Naive B cell (primary cell): ENCODE measurements at regions not wholly inside any gene's neighbourhood (a gene's known extent, or its start where the extent isn't known, plus 50 kb on each side); places are given as distances from the start of the nearest gene placed in this dataset.
A peak's percentile ranks its signal among the peaks of the same experiment; 100 is the strongest.
"Not testable (repeated sequence)": the region's sequence is repeated elsewhere in the genome, so short reads cannot be mapped to it uniquely, and the experiment has no call there.

Experiments
- ATAC-seq, 2 donors: fragments of 150-1000 bp; cut with Tn5 transposase; 2 replicates each; pipeline ENCODE4 v1.10.0; 2021; ENCODE audit warnings: low read depth in 2 of 2, mild to moderate bottlenecking in 2 of 2, moderate library complexity in 2 of 2
- DNase-seq: peaks from one replicate; pipeline ENCODE4 v3.0.0; 2022
- H3K27ac Mint-ChIP-seq, 6 donors: one replicate each; pipeline ENCODE4 v1.8.0; 2020 to 2022; ENCODE audit warnings: mild to moderate bottlenecking in 6 of 6, mixed read lengths in 6 of 6, moderate library complexity in 5 of 6, inconsistent platforms in 2 of 6
- H3K27me3 Mint-ChIP-seq, 3 donors: one replicate each; pipeline ENCODE4 v1.8.0; 2021 to 2022; ENCODE audit warnings: mixed read lengths in 3 of 3, mild to moderate bottlenecking in 1 of 3
- H3K36me3 Mint-ChIP-seq, 2 donors: one replicate each; pipeline ENCODE4 v1.8.0; 2020 to 2022; ENCODE audit warnings: mixed read lengths in 2 of 2, inconsistent platforms in 1 of 2, mild to moderate bottlenecking in 1 of 2
- H3K4me1 Mint-ChIP-seq, 3 donors: one replicate each; pipeline ENCODE4 v1.8.0; 2020 to 2022; ENCODE audit warnings: mixed read lengths in 3 of 3, inconsistent platforms in 1 of 3, mild to moderate bottlenecking in 1 of 3, moderate library complexity in 1 of 3
- H3K4me3 Mint-ChIP-seq, 8 donors: one replicate each; pipeline ENCODE4 v1.8.0; 2020 to 2022; ENCODE audit warnings: mild to moderate bottlenecking in 8 of 8, mixed read lengths in 8 of 8, moderate library complexity in 8 of 8, inconsistent platforms in 2 of 8
- H3K9me3 Mint-ChIP-seq, 7 donors: one replicate each; pipeline ENCODE4 v1.8.0; 2020 to 2022; ENCODE audit warnings: mixed read lengths in 7 of 7, mild to moderate bottlenecking in 5 of 7, inconsistent platforms in 2 of 7, moderate library complexity in 1 of 7

DNA sequence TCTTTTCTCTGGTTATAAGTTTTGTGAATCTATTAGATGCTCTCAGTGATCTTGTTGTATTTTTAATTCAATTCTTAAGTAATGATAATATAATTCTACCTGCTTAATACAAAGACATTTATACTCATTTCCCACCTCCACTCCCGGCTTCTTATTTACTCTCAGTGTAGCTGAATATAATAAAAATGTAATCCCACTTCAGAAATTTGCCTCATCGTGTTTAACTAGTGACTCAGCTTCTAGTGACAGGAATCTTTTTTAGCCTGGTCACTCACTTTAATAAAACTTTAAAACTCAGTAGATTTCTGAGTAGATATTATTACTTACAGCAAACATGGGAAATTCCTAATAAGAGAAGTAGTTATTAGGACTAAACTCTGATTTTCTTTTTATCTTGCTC is 1506.2 kb upstream of the LRRTM3 start:
- Mint-ChIP-seq H3K27ac (no peak overlapping the region), H3K9me3 (peaks cover 0 to 15% (median 3%) of the 10 kb centered on the region in 7 donors), H3K36me3 (no peaks in the 10 kb centered on the region), H3K4me3 (no peak overlapping the region), H3K27me3 (no peaks in the 10 kb centered on the region), H3K4me1 (no peaks in the 10 kb centered on the region)
- DNase-seq (no peak), ATAC-seq (no peak)

DNA sequence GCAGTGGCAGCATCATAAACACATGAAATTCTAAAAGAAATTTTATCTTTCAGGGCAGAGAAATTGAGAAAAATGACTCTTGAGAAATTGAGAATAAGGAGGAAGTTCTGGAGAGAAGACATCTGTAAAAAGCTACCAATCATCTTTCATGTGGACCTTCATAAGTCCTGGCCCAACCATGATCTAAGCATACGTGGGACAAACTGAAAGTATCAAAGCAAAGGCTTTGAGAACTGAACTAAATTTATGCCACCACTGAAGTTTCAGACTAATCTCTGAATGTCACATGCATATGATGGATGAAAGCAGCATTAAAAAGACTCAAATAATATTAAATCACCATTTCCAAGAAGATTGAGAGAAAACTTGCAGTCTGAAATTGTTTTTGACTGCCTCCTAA is 1502.8 kb upstream of the LRRTM3 start:
- no peak overlapping the region for H3K4me3 Mint-ChIP-seq
- H3K36me3 Mint-ChIP-seq = no peaks in the 10 kb centered on the region
- no peak for DNase-seq
- no peak overlapping the region for H3K27ac Mint-ChIP-seq
- ATAC-seq = no peak
- peaks cover 0 to 9% (median 3%) of the 10 kb centered on the region in 7 donors for H3K9me3 Mint-ChIP-seq
- H3K4me1 Mint-ChIP-seq = no peaks in the 10 kb centered on the region
- no peaks in the 10 kb centered on the region for H3K27me3 Mint-ChIP-seq

DNA sequence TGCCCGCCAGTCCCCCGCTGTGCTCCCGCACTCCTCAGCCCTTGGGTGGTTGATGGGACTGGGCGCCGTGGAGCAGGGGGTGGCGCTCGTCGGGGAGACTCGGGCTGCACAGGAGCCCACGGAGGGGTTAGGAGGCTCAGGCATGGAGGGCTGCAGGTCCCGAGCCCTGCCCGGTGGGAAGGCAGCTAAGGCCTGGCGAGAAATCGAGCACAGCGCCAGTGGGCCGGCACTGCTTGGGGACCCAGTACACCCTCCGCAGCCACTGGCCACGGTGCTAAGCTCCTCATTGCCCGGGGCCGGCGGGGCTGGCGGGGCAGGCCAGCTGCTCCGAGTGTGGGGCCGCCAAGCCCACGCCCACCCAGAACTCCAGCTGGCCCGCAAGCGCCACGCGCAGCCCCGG is 1496.5 kb upstream of the LRRTM3 start:
- H3K27me3 Mint-ChIP-seq, H3K27ac Mint-ChIP-seq, ATAC-seq, H3K36me3 Mint-ChIP-seq, H3K4me3 Mint-ChIP-seq, DNase-seq, H3K4me1 Mint-ChIP-seq: not testable (repeated sequence)
- peaks cover 0 to 10% (median 6%) of the 10 kb centered on the region in 7 donors for H3K9me3 Mint-ChIP-seq

DNA sequence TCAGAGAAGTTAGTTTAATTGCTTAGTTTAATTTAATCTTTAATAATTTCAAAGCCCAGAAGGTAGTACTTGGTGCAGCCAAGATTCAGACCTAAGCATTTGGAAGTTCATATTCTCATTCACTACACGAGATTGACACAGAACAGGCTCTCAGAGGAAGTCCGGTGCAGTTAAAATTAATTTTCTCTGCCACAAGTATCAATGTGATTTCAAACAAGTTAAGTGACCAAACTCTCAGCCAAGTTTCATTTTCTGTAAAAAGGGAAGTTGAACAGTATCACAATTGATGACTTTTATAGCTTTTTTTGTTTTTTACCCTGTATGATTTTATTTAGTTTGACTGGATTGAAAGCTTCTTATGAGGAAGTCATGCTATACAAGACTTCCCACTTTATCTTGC is 1494.9 kb upstream of the LRRTM3 start:
- no peak overlapping the region for H3K27ac Mint-ChIP-seq
- DNase-seq = no peak
- no peak for ATAC-seq
- H3K36me3 Mint-ChIP-seq = no peaks in the 10 kb centered on the region
- H3K27me3 Mint-ChIP-seq = no peaks in the 10 kb centered on the region
- no peaks in the 10 kb centered on the region for H3K4me1 Mint-ChIP-seq
- H3K9me3 Mint-ChIP-seq = peaks cover 0 to 10% (median 4%) of the 10 kb centered on the region in 7 donors
- no peak overlapping the region for H3K4me3 Mint-ChIP-seq

DNA sequence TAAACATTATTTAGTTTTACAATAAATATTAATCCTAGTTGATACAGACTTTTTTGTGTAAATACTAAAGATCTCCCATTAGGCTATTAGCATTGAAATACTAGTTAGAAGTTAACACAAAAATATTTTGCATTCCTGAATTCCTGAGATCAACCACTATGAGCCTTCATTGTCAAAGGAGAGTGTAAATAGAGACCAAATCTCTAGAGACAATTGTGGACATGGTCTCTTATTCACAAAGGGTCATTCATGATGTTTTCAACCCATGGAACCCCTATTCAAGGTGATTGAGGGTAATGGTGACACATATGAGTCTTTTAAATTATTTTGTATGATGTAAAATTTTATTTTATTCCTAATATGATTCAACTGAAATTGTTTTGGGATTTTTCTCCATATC is 1454.8 kb upstream of the LRRTM3 start:
- Mint-ChIP-seq H3K9me3 (peaks cover 0 to 11% (median 3%) of the 10 kb centered on the region in 7 donors), H3K4me3 (no peak overlapping the region), H3K4me1 (no peaks in the 10 kb centered on the region), H3K27me3 (no peaks in the 10 kb centered on the region), H3K36me3 (no peaks in the 10 kb centered on the region), H3K27ac (no peak overlapping the region)
- DNase-seq (no peak), ATAC-seq (no peak)

DNA sequence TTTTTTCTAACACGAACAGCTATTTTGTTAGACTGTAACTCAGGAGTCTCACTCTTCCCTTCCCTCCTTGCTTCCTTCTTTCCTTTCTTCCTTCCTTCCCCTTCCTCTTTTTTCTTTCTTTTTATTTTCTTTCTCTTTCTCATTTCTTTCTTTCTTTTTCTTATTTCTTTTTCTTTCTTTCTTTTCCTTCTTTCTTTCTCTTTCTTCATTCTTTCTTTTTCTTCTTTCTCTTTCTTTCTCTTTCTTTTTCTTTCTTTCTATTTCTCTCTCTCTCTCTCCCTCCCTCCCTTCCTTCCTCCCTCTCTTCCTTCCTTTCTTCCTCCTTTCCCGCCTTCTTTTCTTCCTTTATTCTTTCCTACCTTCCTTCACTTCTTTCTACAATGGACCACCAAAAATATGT is 1443.0 kb upstream of the LRRTM3 start:
- no peaks in the 10 kb centered on the region for H3K27me3 Mint-ChIP-seq
- no peaks in the 10 kb centered on the region for H3K36me3 Mint-ChIP-seq
- DNase-seq (no peak), ATAC-seq (no peak)
- peak overlapping the region in 1 of 6 donors; percentile 84 for H3K27ac Mint-ChIP-seq
- H3K4me1 Mint-ChIP-seq = no peaks in the 10 kb centered on the region
- H3K4me3 Mint-ChIP-seq = no peak overlapping the region
- peaks cover 0 to 5% (median 2%) of the 10 kb centered on the region in 7 donors for H3K9me3 Mint-ChIP-seq

DNA sequence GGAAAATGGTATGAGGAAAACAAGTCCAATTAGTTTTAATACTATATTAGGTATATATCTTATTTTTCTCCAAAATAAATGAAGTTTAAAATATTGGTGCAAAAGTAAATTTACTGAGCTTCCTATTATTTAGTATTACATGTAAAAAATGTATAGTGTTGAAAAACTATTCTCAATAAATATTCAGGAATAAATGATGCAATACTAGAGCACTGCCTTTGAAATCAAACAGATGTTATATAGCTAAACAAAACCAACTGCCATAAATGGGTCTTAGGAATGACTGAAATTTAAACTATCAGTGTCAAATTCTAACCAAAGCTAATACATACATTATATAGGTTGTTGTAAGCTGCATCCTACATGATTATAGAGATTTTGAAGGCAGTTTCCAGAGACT is 1434.0 kb upstream of the LRRTM3 start:
- no peak for DNase-seq
- Mint-ChIP-seq H3K27me3 (no peaks in the 10 kb centered on the region), H3K27ac (no peak overlapping the region), H3K4me3 (no peak overlapping the region), H3K9me3 (peaks cover 0 to 8% (median 4%) of the 10 kb centered on the region in 7 donors), H3K4me1 (no peaks in the 10 kb centered on the region), H3K36me3 (no peaks in the 10 kb centered on the region)
- no peak for ATAC-seq

DNA sequence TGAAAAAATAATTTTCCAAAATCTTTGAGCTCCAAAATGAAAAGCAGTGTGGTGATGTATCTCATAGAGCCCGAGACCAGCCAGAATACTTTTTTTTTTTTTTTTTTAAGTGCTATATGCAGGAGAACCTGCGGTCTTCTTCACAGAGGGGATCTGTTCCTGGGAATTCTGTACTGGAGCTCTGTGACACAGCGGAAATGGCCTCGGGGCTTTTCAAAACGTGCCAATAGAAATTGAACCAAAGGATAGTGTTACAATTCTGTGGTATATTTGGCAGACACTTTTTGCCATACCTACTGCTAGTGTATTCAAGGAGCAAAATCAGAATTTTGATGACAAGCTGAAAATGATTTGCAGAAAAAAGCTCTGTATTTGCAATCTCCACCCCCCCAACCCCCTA is 1429.3 kb upstream of the LRRTM3 start:
- H3K36me3 Mint-ChIP-seq = no peaks in the 10 kb centered on the region
- DNase-seq (no peak), ATAC-seq (no peak)
- no peak overlapping the region for H3K4me3 Mint-ChIP-seq
- H3K9me3 Mint-ChIP-seq = peaks cover 0 to 6% (median 0%) of the 10 kb centered on the region in 7 donors
- H3K4me1 Mint-ChIP-seq = no peaks in the 10 kb centered on the region
- H3K27ac Mint-ChIP-seq = no peak overlapping the region
- no peaks in the 10 kb centered on the region for H3K27me3 Mint-ChIP-seq

DNA sequence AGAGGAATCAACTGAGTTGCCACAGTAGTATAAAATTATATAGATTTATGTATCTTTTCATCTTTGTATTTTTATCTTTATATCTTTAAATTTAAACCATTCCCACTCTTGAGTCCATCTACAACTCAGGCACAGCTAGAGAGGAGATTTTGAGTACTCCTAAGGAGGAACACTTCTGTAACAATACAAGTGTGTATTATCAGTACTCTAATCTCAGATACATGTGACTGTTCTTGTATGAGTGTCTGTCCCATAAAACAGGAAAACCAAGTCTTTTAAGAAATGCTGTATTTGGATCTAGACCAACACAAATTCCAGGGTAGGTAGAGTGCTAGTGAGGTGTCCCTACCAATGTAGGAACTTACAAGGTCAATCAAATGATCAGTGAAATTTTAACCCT is 1428.0 kb upstream of the LRRTM3 start:
- Mint-ChIP-seq H3K9me3 (peaks cover 0 to 6% (median 0%) of the 10 kb centered on the region in 7 donors), H3K4me3 (no peak overlapping the region), H3K4me1 (no peaks in the 10 kb centered on the region), H3K27ac (no peak overlapping the region), H3K27me3 (no peaks in the 10 kb centered on the region), H3K36me3 (no peaks in the 10 kb centered on the region)
- ATAC-seq (no peak), DNase-seq (no peak)

DNA sequence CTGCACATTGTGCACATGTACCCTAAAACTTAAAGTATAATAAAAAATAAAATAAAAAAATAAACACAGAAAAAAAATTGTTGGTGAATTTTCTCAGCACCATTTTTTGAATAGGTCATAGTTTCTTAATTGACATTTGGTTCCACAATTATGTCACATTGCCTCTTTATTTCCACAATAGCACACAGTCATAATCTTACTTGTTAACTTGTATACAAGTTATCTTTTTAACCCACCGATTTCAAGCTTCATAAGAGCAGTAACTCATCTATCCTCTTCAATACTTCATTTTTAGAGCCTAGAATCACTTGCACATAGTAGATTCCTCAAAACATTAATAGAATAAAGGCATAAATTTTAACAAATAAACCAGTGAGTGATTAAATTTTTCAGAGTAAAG is 1425.1 kb upstream of the LRRTM3 start:
- no peak for ATAC-seq
- Mint-ChIP-seq H3K27ac (no peak overlapping the region), H3K4me3 (no peak overlapping the region)

DNA sequence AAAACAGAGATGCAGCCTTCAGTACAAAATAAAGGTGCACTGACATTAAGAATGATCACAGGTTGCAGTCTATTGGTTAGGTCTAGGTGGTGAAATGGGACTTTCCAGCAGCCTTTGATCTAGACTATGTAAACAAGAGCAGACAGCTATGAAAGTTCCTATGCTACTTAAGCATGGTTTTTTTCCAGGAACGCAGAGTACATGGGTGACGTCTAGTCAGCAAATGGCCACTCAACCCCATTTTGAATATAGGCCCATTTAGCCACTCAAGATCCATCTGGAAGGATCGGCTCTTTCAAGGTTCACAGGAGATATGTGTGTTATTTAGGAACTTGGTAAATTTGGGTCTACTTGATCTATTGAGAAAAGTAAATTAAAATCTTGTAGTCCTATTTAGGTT is 1424.6 kb upstream of the LRRTM3 start:
- peaks cover 0 to 8% (median 4%) of the 10 kb centered on the region in 7 donors for H3K9me3 Mint-ChIP-seq
- ATAC-seq = no peak

More for the DNA sequence above, 1425.1 kb upstream of the LRRTM3 start:
- DNase-seq = no peak
- Mint-ChIP-seq H3K9me3 (peaks cover 0 to 6% (median 2%) of the 10 kb centered on the region in 7 donors), H3K36me3 (no peaks in the 10 kb centered on the region), H3K4me1 (no peaks in the 10 kb centered on the region), H3K27me3 (no peaks in the 10 kb centered on the region)

DNA sequence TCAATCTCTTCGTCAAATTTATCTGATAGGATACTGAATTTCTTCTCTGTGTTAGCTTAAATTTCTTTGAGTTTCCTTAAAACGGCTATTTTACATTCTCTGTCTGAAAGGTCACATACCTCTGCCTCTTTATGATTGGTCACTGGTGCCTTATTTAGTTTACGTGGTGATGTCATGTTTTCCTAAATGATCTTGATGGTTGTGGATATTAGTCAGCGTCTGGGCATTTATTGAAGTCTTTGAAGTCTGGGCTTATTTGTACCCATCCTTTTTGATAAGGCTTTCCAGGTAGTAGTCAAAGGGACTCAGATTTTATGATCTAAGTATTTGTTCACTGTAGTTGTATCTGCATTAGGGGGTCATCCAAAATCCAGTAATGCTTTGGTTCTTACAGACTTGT is 1407.5 kb upstream of the LRRTM3 start:
- Mint-ChIP-seq H3K4me3 (no peak overlapping the region), H3K4me1 (no peaks in the 10 kb centered on the region), H3K9me3 (peaks cover 0 to 7% (median 0%) of the 10 kb centered on the region in 7 donors), H3K36me3 (no peaks in the 10 kb centered on the region), H3K27ac (no peak overlapping the region), H3K27me3 (no peaks in the 10 kb centered on the region)
- no peak for DNase-seq
- no peak for ATAC-seq

More for the DNA sequence above, 1424.6 kb upstream of the LRRTM3 start:
- no peak overlapping the region for H3K27ac Mint-ChIP-seq
- H3K4me1 Mint-ChIP-seq = no peaks in the 10 kb centered on the region
- H3K27me3 Mint-ChIP-seq = no peaks in the 10 kb centered on the region
- no peak for DNase-seq
- no peaks in the 10 kb centered on the region for H3K36me3 Mint-ChIP-seq
- no peak overlapping the region for H3K4me3 Mint-ChIP-seq

DNA sequence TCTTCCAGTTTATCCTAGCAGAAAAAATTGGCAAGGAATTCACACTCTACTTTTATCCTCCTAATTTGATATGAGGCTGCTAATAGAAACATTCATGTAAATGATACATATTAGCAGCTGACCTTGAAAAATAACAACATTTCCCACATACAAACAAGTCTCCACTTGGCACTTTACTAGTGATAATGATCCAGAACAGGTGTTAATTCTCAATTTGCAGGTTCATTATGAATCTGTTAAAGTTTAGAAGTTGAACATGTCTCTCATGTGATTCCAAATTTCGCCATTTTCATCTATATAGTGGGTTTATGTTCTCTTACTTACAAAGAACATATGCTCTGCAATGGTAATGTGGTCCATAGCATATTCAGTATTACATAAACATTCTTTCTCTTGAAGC is 1396.8 kb upstream of the LRRTM3 start:
- Mint-ChIP-seq H3K27ac (no peak overlapping the region), H3K9me3 (peaks cover 0 to 17% (median 6%) of the 10 kb centered on the region in 7 donors), H3K27me3 (no peaks in the 10 kb centered on the region), H3K4me3 (no peak overlapping the region), H3K4me1 (no peaks in the 10 kb centered on the region), H3K36me3 (no peaks in the 10 kb centered on the region)
- ATAC-seq (no peak), DNase-seq (no peak)

DNA sequence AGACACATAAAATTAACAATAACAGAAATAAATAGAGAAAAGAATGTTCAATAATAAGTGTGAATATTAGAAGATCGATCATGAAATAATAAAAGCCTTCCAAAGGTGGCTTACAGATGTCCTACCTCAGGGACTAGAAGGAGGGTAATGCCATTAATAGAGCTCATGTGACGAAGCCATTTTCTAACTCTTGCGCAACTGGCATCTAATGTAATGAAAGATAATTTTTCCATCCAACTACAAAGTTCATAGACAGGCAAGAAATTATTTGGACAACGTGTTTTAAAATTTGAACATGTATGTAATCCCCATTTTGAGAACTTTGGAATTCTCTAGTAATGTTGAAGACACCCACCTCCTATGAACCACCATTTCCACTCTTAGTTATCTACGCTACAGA is 1394.3 kb upstream of the LRRTM3 start:
- no peak overlapping the region for H3K27ac Mint-ChIP-seq
- H3K4me1 Mint-ChIP-seq = no peaks in the 10 kb centered on the region
- ATAC-seq = no peak
- no peak for DNase-seq
- H3K36me3 Mint-ChIP-seq = no peaks in the 10 kb centered on the region
- no peak overlapping the region for H3K4me3 Mint-ChIP-seq
- peaks cover 0 to 10% (median 3%) of the 10 kb centered on the region in 7 donors for H3K9me3 Mint-ChIP-seq
- no peaks in the 10 kb centered on the region for H3K27me3 Mint-ChIP-seq

DNA sequence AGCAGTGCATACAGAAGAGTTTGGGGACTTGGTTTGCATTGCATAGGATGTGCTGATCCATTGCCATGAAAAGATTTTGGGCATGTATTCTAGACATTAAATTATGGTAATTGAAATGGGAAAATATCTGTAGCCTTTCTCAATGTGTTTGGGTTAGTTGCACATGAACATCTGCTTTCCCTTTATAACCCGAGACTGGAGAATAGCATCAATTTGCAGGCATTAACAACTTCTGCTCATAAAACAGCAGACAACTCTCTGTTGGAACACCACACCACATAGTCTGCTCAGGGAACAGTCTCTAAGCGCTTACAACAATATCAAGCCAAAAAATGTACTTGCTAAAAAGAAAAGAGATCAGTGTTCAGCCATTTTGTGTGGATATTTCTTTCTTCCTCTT is 1391.1 kb upstream of the LRRTM3 start:
- no peak overlapping the region for H3K4me3 Mint-ChIP-seq
- H3K4me1 Mint-ChIP-seq = no peaks in the 10 kb centered on the region
- H3K27ac Mint-ChIP-seq = no peak overlapping the region
- peaks cover 0 to 4% (median 0%) of the 10 kb centered on the region in 7 donors for H3K9me3 Mint-ChIP-seq
- DNase-seq (no peak), ATAC-seq (no peak)
- H3K27me3 Mint-ChIP-seq = no peaks in the 10 kb centered on the region
- H3K36me3 Mint-ChIP-seq = no peaks in the 10 kb centered on the region
